ENCODE measurements at regions not wholly inside any gene's neighbourhood (a gene's known extent, or its start where the extent isn't known, plus 50 kb on each side); places are given as distances from the start of the nearest gene placed in this dataset.

- DNase-seq (ENCODE audit: low read depth in 2 of 2), result no peak
- H3K4me3 ChIP-seq (replicated peaks in 1 of 2; ENCODE audit: low read depth in 2 of 2, low read length in 2 of 2), result no peak overlapping the region
- no peak for TF ChIP-seq CTCF (IDR thresholded peaks at IDR 0.05; ENCODE audit: low read depth, low read length)
Measured at GRCh38 chr6:4607793-4608192, 168.4 kb upstream of the CDYL start.

- DNase-seq (ENCODE audit: low read depth in 2 of 2), result peak; percentile 69 to 70
- H3K4me3 ChIP-seq (replicated peaks in 1 of 2; ENCODE audit: low read depth in 2 of 2, low read length in 2 of 2), result no peak overlapping the region
- no peak for TF ChIP-seq CTCF (IDR thresholded peaks at IDR 0.05; ENCODE audit: low read depth, low read length)
Measured at GRCh38 chr6:4606821-4607704, 169.1 kb upstream of the CDYL start.

GRCh38 chr6:4606016-4606415, 170.2 kb upstream of the CDYL start:
- no peak for TF ChIP-seq CTCF (IDR thresholded peaks at IDR 0.05; ENCODE audit: low read depth, low read length)
- H3K4me3 ChIP-seq (replicated peaks in 1 of 2; ENCODE audit: low read depth in 2 of 2, low read length in 2 of 2), result no peak overlapping the region
- no peak for DNase-seq (ENCODE audit: low read depth in 2 of 2)

- no peak overlapping the region for H3K4me3 ChIP-seq (replicated peaks in 1 of 2; ENCODE audit: low read depth in 2 of 2, low read length in 2 of 2)
- no peak for TF ChIP-seq CTCF (IDR thresholded peaks at IDR 0.05; ENCODE audit: low read depth, low read length)
- no peak for DNase-seq (ENCODE audit: low read depth in 2 of 2)
Measured at GRCh38 chr6:4603856-4604369, 172.3 kb upstream of the CDYL start.

- H3K4me3 ChIP-seq (replicated peaks in 1 of 2; ENCODE audit: low read depth in 2 of 2, low read length in 2 of 2), result no peak overlapping the region
- TF ChIP-seq CTCF (IDR thresholded peaks at IDR 0.05; ENCODE audit: low read depth, low read length), result no peak
- peak; percentile 95 to 99 for DNase-seq (ENCODE audit: low read depth in 2 of 2)
Measured at GRCh38 chr6:4603291-4603690, 172.9 kb upstream of the CDYL start.

GRCh38 chr6:4599924-4600323, 176.3 kb upstream of the CDYL start:
- DNase-seq (ENCODE audit: low read depth in 2 of 2), result peak; percentile 88 to 97
- TF ChIP-seq CTCF (IDR thresholded peaks at IDR 0.05; ENCODE audit: low read depth, low read length), result no peak
- H3K4me3 ChIP-seq (replicated peaks in 1 of 2; ENCODE audit: low read depth in 2 of 2, low read length in 2 of 2), result no peak overlapping the region
